ENCODE measurements at regions not wholly inside any gene's neighbourhood (a gene's known extent, or its start where the extent isn't known, plus 50 kb on each side); places are given as distances from the start of the nearest gene placed in this dataset.

DNA sequence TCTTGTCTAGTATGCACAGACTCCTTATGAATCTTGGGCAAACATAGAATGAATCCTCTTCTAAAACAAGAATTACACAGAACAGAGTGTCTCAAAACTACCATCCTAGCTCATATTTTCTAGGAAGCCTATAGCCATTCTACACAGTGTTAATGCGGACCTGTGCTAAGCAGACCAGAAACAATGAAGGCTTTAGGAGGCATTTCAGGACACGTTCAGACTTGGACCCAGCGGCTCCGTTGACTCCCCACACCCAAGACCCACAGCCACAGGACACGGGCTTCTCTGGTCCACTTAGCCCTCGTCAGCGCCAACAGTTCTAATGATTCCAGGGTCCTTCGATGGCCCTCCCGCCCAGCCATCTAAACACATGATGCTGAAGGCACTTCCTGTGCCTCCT lies 182.2 kb downstream of the BCL11A start:
- TF ChIP-seq GATA2 (IDR thresholded peaks at IDR 0.05; ENCODE audit: low read depth, low read length) (no peak), GATA3 (IDR thresholded peaks at IDR 0.05; ENCODE audit: low read depth, low read length) (no peak)
